Ishikawa (cell line): ENCODE measurements at regions not wholly inside any gene's neighbourhood (a gene's known extent, or its start where the extent isn't known, plus 50 kb on each side); places are given as distances from the start of the nearest gene placed in this dataset.

Experiments used
- CEBPB ChIP-seq: IDR thresholded peaks from 2 replicates; pipeline ENCODE4 v1.6.1; 2012
- CREB1 ChIP-seq: IDR thresholded peaks from 2 replicates; pipeline ENCODE4 v1.6.1; 2012; ENCODE audit warnings: low read depth
- EGR1 ChIP-seq: IDR thresholded peaks from 2 replicates; pipeline ENCODE4 v1.6.1; 2012
- EP300 ChIP-seq: IDR thresholded peaks from 2 replicates; pipeline ENCODE4 v1.6.1; 2012; ENCODE audit warnings: borderline replicate concordance
- FOXM1 ChIP-seq: IDR thresholded peaks from 2 replicates; pipeline ENCODE4 v1.6.1; 2012; ENCODE audit warnings: low read depth, borderline replicate concordance
- TAF1 ChIP-seq: IDR thresholded peaks from 2 replicates; pipeline ENCODE4 v1.6.1; 2012; ENCODE audit warnings: low read depth, mild to moderate bottlenecking
- TCF12 ChIP-seq: IDR thresholded peaks from 2 replicates; pipeline ENCODE4 v1.6.1; 2012; ENCODE audit warnings: low read depth
- YY1 ChIP-seq: IDR thresholded peaks from 2 replicates; pipeline ENCODE4 v1.6.1; 2012; ENCODE audit warnings: low read depth
- ZBTB7A ChIP-seq: IDR thresholded peaks from 2 replicates; pipeline ENCODE4 v1.6.1; 2012; ENCODE audit warnings: low read depth
- TF ChIP-seq, protein P1 (sequence below): IDR thresholded peaks from 2 replicates; pipeline ENCODE4 v1.6.1; 2012
- TF ChIP-seq, protein P2 (sequence below): IDR thresholded peaks from 2 replicates; pipeline ENCODE4 v1.6.1; 2012; ENCODE audit warnings: low read depth, mild to moderate bottlenecking

DNA sequence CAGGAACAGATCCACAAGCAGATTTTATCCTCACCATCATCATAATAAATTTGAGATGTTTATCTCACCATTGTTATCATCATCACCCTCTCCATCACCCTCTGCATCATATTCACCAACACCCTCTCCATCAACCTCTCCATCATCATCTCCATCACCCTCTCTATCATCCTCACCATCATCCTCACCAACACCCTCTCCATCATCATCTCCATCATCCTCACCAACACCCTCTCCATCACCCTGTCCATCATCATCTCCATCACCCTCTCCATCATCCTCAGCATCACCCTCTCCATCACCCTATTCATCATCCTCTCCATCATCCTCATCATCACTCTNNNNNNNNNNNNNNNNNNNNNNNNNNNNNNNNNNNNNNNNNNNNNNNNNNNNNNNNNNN is 567.0 kb upstream of the SGCD start:
- TF ChIP-seq ZBTB7A (no peak), TCF12 (no peak), CEBPB (no peak), TAF1 (no peak), EP300 (no peak), FOXM1 (no peak), CREB1 (no peak), EGR1 (no peak), YY1 (no peak)
- TF ChIP-seq, protein P1, sequence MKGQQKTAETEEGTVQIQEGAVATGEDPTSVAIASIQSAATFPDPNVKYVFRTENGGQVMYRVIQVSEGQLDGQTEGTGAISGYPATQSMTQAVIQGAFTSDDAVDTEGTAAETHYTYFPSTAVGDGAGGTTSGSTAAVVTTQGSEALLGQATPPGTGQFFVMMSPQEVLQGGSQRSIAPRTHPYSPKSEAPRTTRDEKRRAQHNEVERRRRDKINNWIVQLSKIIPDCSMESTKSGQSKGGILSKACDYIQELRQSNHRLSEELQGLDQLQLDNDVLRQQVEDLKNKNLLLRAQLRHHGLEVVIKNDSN = no peak
- TF ChIP-seq, protein P2, sequence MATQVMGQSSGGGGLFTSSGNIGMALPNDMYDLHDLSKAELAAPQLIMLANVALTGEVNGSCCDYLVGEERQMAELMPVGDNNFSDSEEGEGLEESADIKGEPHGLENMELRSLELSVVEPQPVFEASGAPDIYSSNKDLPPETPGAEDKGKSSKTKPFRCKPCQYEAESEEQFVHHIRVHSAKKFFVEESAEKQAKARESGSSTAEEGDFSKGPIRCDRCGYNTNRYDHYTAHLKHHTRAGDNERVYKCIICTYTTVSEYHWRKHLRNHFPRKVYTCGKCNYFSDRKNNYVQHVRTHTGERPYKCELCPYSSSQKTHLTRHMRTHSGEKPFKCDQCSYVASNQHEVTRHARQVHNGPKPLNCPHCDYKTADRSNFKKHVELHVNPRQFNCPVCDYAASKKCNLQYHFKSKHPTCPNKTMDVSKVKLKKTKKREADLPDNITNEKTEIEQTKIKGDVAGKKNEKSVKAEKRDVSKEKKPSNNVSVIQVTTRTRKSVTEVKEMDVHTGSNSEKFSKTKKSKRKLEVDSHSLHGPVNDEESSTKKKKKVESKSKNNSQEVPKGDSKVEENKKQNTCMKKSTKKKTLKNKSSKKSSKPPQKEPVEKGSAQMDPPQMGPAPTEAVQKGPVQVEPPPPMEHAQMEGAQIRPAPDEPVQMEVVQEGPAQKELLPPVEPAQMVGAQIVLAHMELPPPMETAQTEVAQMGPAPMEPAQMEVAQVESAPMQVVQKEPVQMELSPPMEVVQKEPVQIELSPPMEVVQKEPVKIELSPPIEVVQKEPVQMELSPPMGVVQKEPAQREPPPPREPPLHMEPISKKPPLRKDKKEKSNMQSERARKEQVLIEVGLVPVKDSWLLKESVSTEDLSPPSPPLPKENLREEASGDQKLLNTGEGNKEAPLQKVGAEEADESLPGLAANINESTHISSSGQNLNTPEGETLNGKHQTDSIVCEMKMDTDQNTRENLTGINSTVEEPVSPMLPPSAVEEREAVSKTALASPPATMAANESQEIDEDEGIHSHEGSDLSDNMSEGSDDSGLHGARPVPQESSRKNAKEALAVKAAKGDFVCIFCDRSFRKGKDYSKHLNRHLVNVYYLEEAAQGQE = no peak
